ENCODE measurements at regions not wholly inside any gene's neighbourhood (a gene's known extent, or its start where the extent isn't known, plus 50 kb on each side); places are given as distances from the start of the nearest gene placed in this dataset.

GRCh38 chr5:118687661-118688621, 300.4 kb downstream of the DTWD2 start:
- DNase-seq, result no peak

DNA sequence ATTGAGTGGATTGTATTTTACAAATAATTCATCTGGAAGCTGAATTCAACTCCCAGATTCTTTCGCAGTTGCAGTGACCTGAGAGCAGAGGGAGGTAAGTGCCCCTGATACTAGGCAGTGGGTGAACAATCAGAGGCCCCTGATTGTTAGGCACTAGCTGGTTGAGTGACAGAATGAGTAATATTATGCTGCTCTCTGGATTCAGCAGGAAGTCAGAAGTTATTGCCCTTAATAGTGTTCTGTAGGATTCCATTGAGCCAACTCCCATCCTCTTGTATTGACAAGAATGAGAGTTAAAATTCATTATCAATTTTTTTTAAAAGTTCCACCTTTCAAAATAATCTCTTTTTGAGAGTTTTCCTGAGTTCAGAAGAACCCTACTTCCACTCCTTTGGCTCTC, 301.2 kb downstream of the DTWD2 start:
- DNase-seq, result no peak

DNA sequence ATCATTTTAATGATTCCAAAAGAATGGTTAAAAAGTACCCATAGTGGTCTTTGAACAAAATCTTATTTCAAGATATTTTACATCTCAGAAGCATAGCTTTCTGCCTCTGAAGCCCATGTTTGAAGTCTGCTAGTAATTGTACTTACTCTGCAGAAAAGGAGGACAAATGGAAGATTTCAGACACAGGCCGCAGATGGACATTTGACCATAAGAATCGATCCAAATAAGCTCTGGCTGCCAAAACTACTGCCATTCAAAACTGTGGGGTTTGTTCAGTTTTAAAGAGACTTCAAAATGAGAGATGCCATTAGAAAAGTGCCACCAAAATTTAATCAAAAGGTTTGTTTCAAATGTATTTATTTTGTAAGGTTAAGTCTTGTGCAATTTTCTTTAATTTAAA, 306.7 kb downstream of the DTWD2 start:
- DNase-seq, result no peak

GRCh38 chr5:118679264-118679940, 308.9 kb downstream of the DTWD2 start:
- no peak for DNase-seq

- no peak for DNase-seq
These were observed 309.6 kb downstream of the DTWD2 start for GRCh38 chr5:118678746-118679145.

- no peak for DNase-seq
These were observed 313.1 kb downstream of the DTWD2 start for GRCh38 chr5:118675247-118675646.

GRCh38 chr5:118657576-118657975, 330.8 kb downstream of the DTWD2 start:
- DNase-seq, result no peak

- DNase-seq, result no peak
These were observed 334.5 kb downstream of the DTWD2 start for GRCh38 chr5:118653872-118654271.

- DNase-seq, result no peak
These were observed 335.2 kb downstream of the DTWD2 start for GRCh38 chr5:118653183-118653582.

- no peak for DNase-seq
These were observed 337.3 kb downstream of the DTWD2 start for GRCh38 chr5:118651002-118651401.

GRCh38 chr5:118647587-118647986, 340.8 kb downstream of the DTWD2 start:
- DNase-seq, result no peak

DNA sequence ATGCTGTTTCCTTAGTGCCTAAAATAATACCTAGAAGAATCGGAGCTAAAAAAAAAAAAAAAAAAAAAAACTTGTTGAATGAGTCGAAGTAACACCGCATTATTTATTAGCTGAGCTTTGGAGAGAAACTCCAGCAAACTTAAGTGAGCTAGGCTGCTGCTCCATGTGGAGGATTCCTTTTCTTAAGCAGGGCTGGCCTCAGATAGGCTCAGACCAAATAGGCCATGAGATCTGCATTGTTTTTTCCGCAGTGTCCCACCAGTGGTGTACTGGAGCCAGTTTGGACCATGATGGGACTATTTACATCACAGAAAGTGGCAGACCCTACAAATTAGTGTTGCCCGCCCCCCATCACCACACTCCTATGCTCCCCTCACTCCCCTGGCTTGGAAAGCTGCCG, 341.4 kb downstream of the DTWD2 start:
- no peak for DNase-seq

GRCh38 chr5:118637947-118638670, 350.2 kb downstream of the DTWD2 start:
- DNase-seq, result no peak

- no peak for DNase-seq
These were observed 359.5 kb downstream of the DTWD2 start for GRCh38 chr5:118628660-118629354.

DNA sequence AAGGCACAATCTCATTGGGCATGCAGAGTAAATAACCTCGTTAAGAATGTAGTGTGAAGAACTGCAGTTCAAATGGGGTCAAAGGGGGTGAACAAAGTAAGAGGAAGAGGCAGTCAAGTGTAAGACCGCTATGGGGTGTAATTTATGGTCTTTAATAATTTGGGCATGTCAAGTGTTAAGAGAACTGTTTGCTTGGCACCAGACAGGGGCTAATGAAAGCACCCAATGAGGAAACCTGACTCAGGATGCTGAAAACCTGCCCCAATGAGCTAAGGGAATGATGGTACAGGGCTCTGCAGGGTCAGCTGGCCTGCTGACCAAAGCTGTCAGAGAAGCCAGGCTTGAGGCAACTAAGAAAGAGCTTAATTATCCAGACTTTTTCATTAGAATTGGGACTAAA, 368.1 kb downstream of the DTWD2 start:
- DNase-seq, result no peak

DNA sequence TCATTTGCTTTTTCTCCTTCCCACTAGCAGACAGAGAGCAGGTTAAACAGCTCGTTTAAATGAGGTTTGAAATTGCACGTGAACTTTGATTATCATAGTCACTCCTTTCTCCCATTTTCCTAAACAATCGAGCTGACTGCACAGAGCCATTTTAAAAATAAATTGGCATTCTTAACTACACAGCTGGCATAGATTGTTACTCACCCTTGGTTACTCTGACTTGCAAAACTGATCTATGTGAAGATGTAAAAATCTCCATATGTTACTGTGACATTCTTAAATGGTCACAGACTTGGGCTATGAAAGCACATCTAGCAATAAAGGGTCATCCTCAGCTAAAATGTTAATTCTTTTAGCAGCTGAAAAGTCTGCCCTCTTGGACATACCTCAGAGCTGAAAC, 368.5 kb downstream of the DTWD2 start:
- DNase-seq, result no peak

GRCh38 chr5:118616281-118616680, 372.1 kb downstream of the DTWD2 start:
- DNase-seq, result no peak

DNA sequence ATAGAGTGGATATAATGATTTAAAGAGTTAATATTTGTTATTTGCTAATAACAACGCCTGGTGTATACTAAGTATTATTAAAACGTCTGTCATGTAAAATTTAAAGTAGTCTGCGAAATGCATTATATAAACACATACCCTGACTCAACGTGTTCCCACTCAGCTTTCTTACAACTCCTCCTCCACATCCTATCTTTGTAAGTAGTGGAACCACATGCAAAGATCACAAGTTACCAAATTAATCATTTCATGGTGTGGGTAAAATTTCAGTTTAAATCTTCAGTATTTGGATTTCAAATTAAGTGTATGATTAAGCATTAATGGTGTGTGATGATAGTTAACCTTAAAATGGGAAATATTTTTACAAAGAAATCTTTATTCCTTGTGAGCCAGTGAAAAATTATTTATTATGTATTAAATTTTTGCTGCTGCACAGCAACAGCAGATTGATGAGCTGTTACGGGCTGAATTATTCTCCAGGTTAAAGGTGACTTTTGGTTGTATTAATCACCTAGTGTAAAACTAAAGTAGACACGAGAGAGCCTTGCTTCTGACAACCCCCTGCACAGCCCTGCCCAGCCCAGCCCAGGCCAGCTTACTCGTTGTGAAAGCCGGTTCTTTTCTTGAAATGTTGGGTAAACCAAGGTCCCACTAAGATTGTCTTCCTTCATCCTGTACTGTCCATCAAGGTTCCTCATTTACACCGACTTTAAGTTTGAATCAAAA, 373.5 kb downstream of the DTWD2 start:
- DNase-seq, result no peak

- DNase-seq, result no peak
These were observed 376.9 kb downstream of the DTWD2 start for GRCh38 chr5:118611332-118611945.

GRCh38 chr5:118606940-118607339, 381.4 kb downstream of the DTWD2 start:
- no peak for DNase-seq

- DNase-seq, result no peak
These were observed 382.6 kb downstream of the DTWD2 start for GRCh38 chr5:118605761-118606160.

DNA sequence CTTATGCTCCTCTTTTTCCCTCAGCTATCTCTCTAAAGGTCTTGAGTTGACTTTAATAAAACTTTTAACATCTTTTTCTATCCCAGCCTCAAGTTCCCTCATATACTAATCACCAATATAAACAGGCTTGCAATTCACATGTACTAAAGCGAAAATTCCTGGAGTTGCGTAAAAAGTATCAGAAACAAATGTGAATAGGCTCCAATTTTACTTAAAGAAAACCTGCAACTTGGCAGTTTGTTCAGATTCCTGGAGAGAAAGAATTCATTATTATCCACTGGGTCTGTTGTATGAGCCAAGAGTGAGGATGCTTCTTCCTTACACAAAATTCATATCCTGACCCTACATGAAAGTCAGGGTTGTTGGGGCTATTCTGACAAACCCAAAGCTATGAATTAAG, 384.2 kb downstream of the DTWD2 start:
- DNase-seq, result no peak
